ENCODE measurements at regions not wholly inside any gene's neighbourhood (a gene's known extent, or its start where the extent isn't known, plus 50 kb on each side); places are given as distances from the start of the nearest gene placed in this dataset.

- Histone ChIP-seq H3K4me2 (ENCODE audit: low read depth, low read length) (no peak overlapping the region), H3K9ac (ENCODE audit: insufficient read depth, low read depth, low read length) (no peak overlapping the region), H3K9me3 (ENCODE audit: low read length) (no peaks in the 10 kb centered on the region; the same call in 1 of the 2 replicates), H3K79me2 (ENCODE audit: insufficient read depth, low read length) (no peaks in the 10 kb centered on the region), H3K4me3 (replicated peaks in 1 of 3; ENCODE audit: insufficient read depth in 1 of 3, low read depth in 2 of 3, low read length in 3 of 3) (no peak overlapping the region), H2AFZ (ENCODE audit: low read length) (no peak overlapping the region), H4K20me1 (ENCODE audit: insufficient read depth, low read length) (no peaks in the 10 kb centered on the region), H3K4me1 (ENCODE audit: insufficient read depth, low read length) (peaks cover 13% of the 10 kb centered on the region), H3K36me3 (replicated peaks in 1 of 2; ENCODE audit: control insufficient read depth in 1 of 2, insufficient read depth in 2 of 2, low read length in 2 of 2) (no peaks in the 10 kb centered on the region), H3K27ac (ENCODE audit: extremely low read length, insufficient read depth, low read length) (no peak overlapping the region), H3K27me3 (ENCODE audit: control insufficient read depth in 1 of 2, insufficient read depth in 2 of 2, low read length in 2 of 2) (peaks cover 0 to 17% of the 10 kb centered on the region in 2 experiments; a peak in 3 of 5 replicates)
- ChIA-PET POLR2A (no interaction called here), CTCF (ENCODE audit: low intra/inter-chr PET ratio, low total read pairs) (no interaction called here)
- 23% methylated on average over 2 of the region's 2 CpGs for WGBS (ENCODE audit: low lambda C conversion rate)
- no TSS peak for BruUV-seq (replicated peaks)
- TF ChIP-seq ZSCAN12 (CRISPR knock-in tag; IDR thresholded peaks at IDR 0.05), result no peak
- DNase-seq (ENCODE audit: low spot score), result no peak
- in situ Hi-C loops (cut with HindIII; ENCODE audit: extremely low pct_ligation_motif_present, low pct_unique_long_range_greater_than_20kb) (no loop called here), intact Hi-C loops (cut with micrococcal nuclease; ENCODE audit: unreplicated experiment) (no loop called here)
- ATAC-seq, result no peak
- no peak for FAIRE-seq
These were observed 451.6 kb upstream of the CADM1 start for GRCh38 chr11:115955803-115956202.

DNA sequence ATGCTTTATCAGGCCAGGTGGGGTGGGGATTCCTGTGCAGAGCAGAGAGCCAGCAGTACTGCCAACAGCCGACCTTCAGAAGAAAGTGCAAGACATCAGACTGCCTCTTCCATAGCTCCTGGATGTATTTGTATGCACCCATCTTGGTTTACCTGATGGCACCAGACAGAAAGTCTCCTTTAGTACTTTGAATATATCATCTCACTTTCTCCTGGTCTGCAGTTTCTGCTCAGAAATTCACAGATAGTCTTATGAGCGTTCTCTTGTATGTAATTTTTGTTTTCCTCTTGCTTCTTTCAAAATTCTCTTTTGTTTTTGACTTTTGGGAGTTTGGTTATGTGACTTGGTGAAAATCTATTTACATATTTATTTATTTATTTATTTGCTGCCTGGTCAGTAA is 446.4 kb upstream of the CADM1 start:
- Histone ChIP-seq H3K36me3 (replicated peaks in 1 of 2; ENCODE audit: control insufficient read depth in 1 of 2, insufficient read depth in 2 of 2, low read length in 2 of 2) (no peaks in the 10 kb centered on the region), H2AFZ (ENCODE audit: low read length) (no peak overlapping the region), H3K9me3 (ENCODE audit: low read length) (peaks cover 6% of the 10 kb centered on the region; the same call in 1 of the 2 replicates), H3K4me2 (ENCODE audit: low read depth, low read length) (no peak overlapping the region), H3K79me2 (ENCODE audit: insufficient read depth, low read length) (no peaks in the 10 kb centered on the region), H4K20me1 (ENCODE audit: insufficient read depth, low read length) (no peaks in the 10 kb centered on the region), H3K27ac (ENCODE audit: extremely low read length, insufficient read depth, low read length) (no peak overlapping the region), H3K4me1 (ENCODE audit: insufficient read depth, low read length) (no peaks in the 10 kb centered on the region), H3K27me3 (ENCODE audit: control insufficient read depth in 1 of 2, insufficient read depth in 2 of 2, low read length in 2 of 2) (peaks cover 0 to 2% of the 10 kb centered on the region in 2 experiments; a peak in 1 of 5 replicates), H3K9ac (ENCODE audit: insufficient read depth, low read depth, low read length) (no peak overlapping the region), H3K4me3 (replicated peaks in 1 of 3; ENCODE audit: insufficient read depth in 1 of 3, low read depth in 2 of 3, low read length in 3 of 3) (no peak overlapping the region)
- WGBS (ENCODE audit: low lambda C conversion rate), result 0% methylated on average over 1 of the region's 2 CpGs
- in situ Hi-C loops (cut with HindIII; ENCODE audit: extremely low pct_ligation_motif_present, low pct_unique_long_range_greater_than_20kb), result no loop called here
- ChIA-PET POLR2A (no interaction called here), CTCF (ENCODE audit: low intra/inter-chr PET ratio, low total read pairs) (no interaction called here)
- no peak for DNase-seq (ENCODE audit: low spot score)
- FAIRE-seq, result no peak
- TF ChIP-seq, protein P1, sequence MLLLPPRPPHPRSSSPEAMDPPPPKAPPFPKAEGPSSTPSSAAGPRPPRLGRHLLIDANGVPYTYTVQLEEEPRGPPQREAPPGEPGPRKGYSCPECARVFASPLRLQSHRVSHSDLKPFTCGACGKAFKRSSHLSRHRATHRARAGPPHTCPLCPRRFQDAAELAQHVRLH (CRISPR knock-in tag; IDR thresholded peaks at IDR 0.05; ENCODE audit: borderline replicate concordance, low read depth), result no peak
- no peak for TF ChIP-seq TP53 (CRISPR knock-in tag; conservative IDR thresholded peaks at IDR 0.05)
- no peak for TF ChIP-seq NRL (CRISPR knock-in tag; IDR thresholded peaks at IDR 0.05; ENCODE audit: borderline replicate concordance)
- no peak for TF ChIP-seq ZNF552 (CRISPR knock-in tag; IDR thresholded peaks at IDR 0.05; ENCODE audit: borderline replicate concordance)
- TF ChIP-seq PLRG1 (conservative IDR thresholded peaks at IDR 0.05), result no peak
- no peak for TF ChIP-seq ZNF607 (CRISPR knock-in tag; IDR thresholded peaks at IDR 0.05; ENCODE audit: borderline replicate concordance)
- TF ChIP-seq NKX3-1 (CRISPR knock-in tag; IDR thresholded peaks at IDR 0.05), result no peak
- no peak for TF ChIP-seq KDM5A (IDR thresholded peaks at IDR 0.05; ENCODE audit: borderline replicate concordance, low read length)
- no TSS peak for BruUV-seq (replicated peaks)
- intact Hi-C loops (cut with micrococcal nuclease; ENCODE audit: unreplicated experiment), result no loop called here
- no peak for ATAC-seq

All from HepG2 (cell line).